MCF 10A (cell line): ENCODE measurements at regions not wholly inside any gene's neighbourhood (a gene's known extent, or its start where the extent isn't known, plus 50 kb on each side); places are given as distances from the start of the nearest gene placed in this dataset.

Experiments used
- BruUV-seq: library from RNA; stranded (reverse); fragments of 400-500 nt; replicated peaks from 2 replicates; lab custom pipeline; 2021; lab: Mats Ljungman, UMichigan
- CTCF ChIA-PET: fragments of 300-600 bp; sonication (Branson Sonifier 250); formaldehyde crosslinking; extraction: SDS; loops from one replicate; lab custom pipeline; 2021; ENCODE audit warnings: antibody characterized with exemption, inconsistent platforms; lab: Yijun Ruan, JAX
- POLR2A ChIA-PET: fragments of 300-600, 350-650 bp; sonication (Branson Sonifier 250); formaldehyde crosslinking; extraction: SDS; loops from one replicate; lab custom pipeline; 2020; ENCODE audit warnings: antibody characterized with exemption, inconsistent platforms; lab: Yijun Ruan, JAX
- DNase-seq: peaks from one replicate; pipeline ENCODE4 v3.0.0-alpha.2; 2018; ENCODE audit not compliant: unreplicated experiment
- H3K27ac Mint-ChIP-seq: one replicate; pipeline ENCODE4 v1.8.0; 2022; ENCODE audit warnings: mild to moderate bottlenecking, low read depth, mixed read lengths; ENCODE audit not compliant: unreplicated experiment
- H3K27me3 Mint-ChIP-seq: one replicate; pipeline ENCODE4 v1.8.0; 2022; ENCODE audit warnings: mixed read lengths; ENCODE audit not compliant: insufficient read depth, unreplicated experiment
- H3K36me3 Mint-ChIP-seq: one replicate; pipeline ENCODE4 v1.8.0; 2022; ENCODE audit warnings: mild to moderate bottlenecking, moderate library complexity, mixed read lengths; ENCODE audit not compliant: insufficient read depth, unreplicated experiment
- H3K4me1 Mint-ChIP-seq: one replicate; pipeline ENCODE4 v1.8.0; 2022; ENCODE audit warnings: mixed read lengths; ENCODE audit not compliant: insufficient read depth, unreplicated experiment
- H3K4me3 Mint-ChIP-seq: one replicate; pipeline ENCODE4 v1.8.0; 2022; ENCODE audit warnings: mild to moderate bottlenecking, moderate library complexity, mixed read lengths; ENCODE audit not compliant: unreplicated experiment
- H3K9me3 Mint-ChIP-seq: one replicate; pipeline ENCODE4 v1.8.0; 2022; ENCODE audit warnings: mixed read lengths; ENCODE audit not compliant: unreplicated experiment
- CTCF ChIP-seq: fragments of 200-600 bp; IDR thresholded peaks from one replicate; pipeline ENCODE4 v1.8.0; 2022; ENCODE audit warnings: antibody characterized with exemption, mild to moderate bottlenecking; ENCODE audit not compliant: unreplicated experiment
- intact Hi-C: fragments of 100-400 bp; cut with micrococcal nuclease; formaldehyde crosslinking; loops from 2 replicates; pipeline ENCODE4 v1.14.1; 2022

DNA sequence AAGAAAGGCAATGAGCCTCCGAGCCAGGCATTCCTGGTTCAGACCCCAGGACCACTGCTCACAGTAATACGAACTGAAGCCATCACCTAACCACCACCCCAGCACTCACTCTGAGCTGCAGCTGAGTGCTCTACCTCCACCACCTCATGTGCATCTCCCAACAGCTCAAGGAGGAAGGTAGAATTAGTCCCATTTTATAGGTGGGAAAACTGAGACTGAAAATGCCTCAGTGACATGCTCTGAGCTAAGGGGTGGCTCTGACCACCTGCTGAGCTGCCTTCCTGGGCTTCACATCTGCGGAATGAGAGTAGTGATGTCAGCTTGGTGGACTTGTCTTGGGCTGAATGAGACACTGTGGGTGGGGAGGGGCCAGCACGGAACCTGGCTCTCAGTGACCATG lies 159.7 kb upstream of the UNC5B start:
- BruUV-seq, result no TSS peak
- Mint-ChIP-seq H3K4me3 (no peak overlapping the region), H3K4me1 (no peaks in the 10 kb centered on the region), H3K27ac (no peak overlapping the region), H3K27me3 (peaks cover 71% of the 10 kb centered on the region), H3K36me3 (no peaks in the 10 kb centered on the region), H3K9me3 (no peaks in the 10 kb centered on the region)
- DNase-seq, result no peak
- ChIA-PET POLR2A (no interaction called here), CTCF (interaction anchor here (0.6 kb wide), 2 partner anchors 20 to 153 kb away, joined by 3 read pairs; no protein-coding TSS in a partner anchor)
- intact Hi-C loops, result no loop called here
- TF ChIP-seq CTCF, result no peak

DNA sequence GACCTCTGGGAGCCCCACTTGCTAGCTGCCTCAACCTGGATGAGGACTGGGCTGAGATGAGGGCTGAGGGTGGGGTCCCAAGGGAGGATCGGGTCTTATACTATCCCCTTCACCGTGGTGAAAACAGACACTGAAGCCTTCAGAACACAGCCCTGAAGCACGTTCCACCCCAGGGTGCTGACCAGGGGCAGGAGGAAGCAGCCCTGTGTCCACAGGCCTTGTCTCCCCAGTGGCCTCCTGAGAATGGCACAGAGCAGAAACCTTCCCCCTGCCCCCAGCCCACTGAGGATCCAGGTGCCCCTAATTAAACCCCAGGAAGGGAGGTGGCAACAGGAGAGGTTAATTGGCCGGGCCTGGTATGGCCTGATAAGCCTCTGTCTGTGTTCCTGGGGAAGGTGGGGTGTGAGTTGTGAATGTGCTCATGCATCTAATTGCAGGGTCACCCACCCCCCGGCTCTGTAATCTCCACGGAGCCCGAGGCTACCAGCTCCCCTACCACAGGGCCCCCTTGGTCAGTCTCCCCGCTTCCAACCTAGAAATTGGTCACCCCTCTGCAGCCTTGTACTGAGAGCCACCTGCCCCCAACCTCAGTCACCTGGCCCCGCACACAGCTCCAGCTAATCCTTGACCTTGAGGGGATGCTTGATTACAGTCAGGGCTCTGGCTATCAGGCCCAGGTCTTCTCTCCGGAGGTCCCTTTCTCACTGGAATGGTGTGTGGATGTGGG lies 159.0 kb upstream of the UNC5B start:
- H3K27ac Mint-ChIP-seq, result no peak overlapping the region
- TF ChIP-seq CTCF, result no peak
- intact Hi-C loops, result no loop called here
- no peak overlapping the region for H3K4me3 Mint-ChIP-seq
- no peaks in the 10 kb centered on the region for H3K36me3 Mint-ChIP-seq
- no peaks in the 10 kb centered on the region for H3K9me3 Mint-ChIP-seq
- CTCF ChIA-PET, result interaction anchor here (0.6 kb wide), 1 partner anchor 21 kb away, joined by 3 read pairs; no protein-coding TSS in a partner anchor
- no peaks in the 10 kb centered on the region for H3K4me1 Mint-ChIP-seq
- POLR2A ChIA-PET, result interaction anchor here (0.9 kb wide), 1 partner anchor 92 kb away, joined by 4 read pairs; no protein-coding TSS in a partner anchor
- no TSS peak for BruUV-seq
- peaks cover 71% of the 10 kb centered on the region for H3K27me3 Mint-ChIP-seq
- DNase-seq, result no peak

- ChIA-PET CTCF (no interaction called here), POLR2A (no interaction called here)
- H3K36me3 Mint-ChIP-seq, result no peaks in the 10 kb centered on the region
- no peak overlapping the region for H3K27ac Mint-ChIP-seq
- intact Hi-C loops, result no loop called here
- TF ChIP-seq CTCF, result no peak
- H3K27me3 Mint-ChIP-seq, result peaks cover 74% of the 10 kb centered on the region
- no peaks in the 10 kb centered on the region for H3K4me1 Mint-ChIP-seq
- no TSS peak for BruUV-seq
- H3K9me3 Mint-ChIP-seq, result no peaks in the 10 kb centered on the region
- no peak for DNase-seq
- no peak overlapping the region for H3K4me3 Mint-ChIP-seq
Observed at GRCh38 chr10:71058308-71058707, 154.1 kb upstream of the UNC5B start.

DNA sequence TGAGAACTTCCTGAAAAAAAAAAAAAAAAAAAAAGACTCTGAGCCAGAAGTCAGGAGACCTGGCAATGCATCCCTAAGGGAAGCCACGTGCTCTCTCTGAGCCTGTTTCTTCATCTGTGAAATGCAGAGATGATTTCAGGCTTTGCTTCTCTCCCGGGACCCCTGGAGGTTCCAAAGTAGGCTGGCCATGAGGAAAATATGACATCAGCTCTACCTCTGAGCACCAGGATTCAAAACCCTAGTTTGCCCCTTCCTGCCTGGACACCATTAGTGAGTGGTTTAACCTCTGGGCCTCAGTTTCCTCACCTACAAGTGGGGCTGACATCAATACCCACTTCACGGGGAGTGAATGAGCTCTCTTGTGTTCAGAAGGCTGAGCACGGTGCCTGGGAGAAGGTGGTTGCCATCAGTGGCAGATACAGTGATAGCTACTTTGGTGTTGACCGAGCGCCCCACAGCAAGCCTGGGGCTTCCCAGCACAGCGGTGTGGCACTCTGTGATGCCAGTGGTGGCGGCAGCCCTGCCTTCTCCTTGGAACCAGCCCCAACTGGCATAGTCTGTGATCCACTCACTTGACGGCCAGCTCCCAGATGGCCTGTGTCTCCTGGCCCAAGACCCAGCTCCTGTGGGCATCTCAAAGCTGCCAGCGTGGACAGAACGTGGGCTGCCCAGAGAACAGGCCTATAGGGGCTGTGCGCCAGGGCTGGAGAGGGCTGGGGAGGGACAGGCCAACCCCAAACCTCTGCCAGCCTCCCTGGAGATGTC lies 153.1 kb upstream of the UNC5B start:
- POLR2A ChIA-PET, result no interaction called here
- Mint-ChIP-seq H3K27ac (no peak overlapping the region), H3K4me3 (no peak overlapping the region), H3K36me3 (no peaks in the 10 kb centered on the region), H3K27me3 (peaks cover 67% of the 10 kb centered on the region), H3K9me3 (no peaks in the 10 kb centered on the region), H3K4me1 (no peaks in the 10 kb centered on the region)
- CTCF ChIA-PET, result interaction anchor here (0.6 to 0.7 kb wide), 2 partner anchors 149 to 1429 kb away, joined by 3 to 4 read pairs; partner anchors contain the start of gene FAM241B
- BruUV-seq, result no TSS peak
- DNase-seq, result no peak
- no peak for TF ChIP-seq CTCF
- intact Hi-C loops, result no loop called here
